ENCODE measurements at regions not wholly inside any gene's neighbourhood (a gene's known extent, or its start where the extent isn't known, plus 50 kb on each side); places are given as distances from the start of the nearest gene placed in this dataset.

DNA sequence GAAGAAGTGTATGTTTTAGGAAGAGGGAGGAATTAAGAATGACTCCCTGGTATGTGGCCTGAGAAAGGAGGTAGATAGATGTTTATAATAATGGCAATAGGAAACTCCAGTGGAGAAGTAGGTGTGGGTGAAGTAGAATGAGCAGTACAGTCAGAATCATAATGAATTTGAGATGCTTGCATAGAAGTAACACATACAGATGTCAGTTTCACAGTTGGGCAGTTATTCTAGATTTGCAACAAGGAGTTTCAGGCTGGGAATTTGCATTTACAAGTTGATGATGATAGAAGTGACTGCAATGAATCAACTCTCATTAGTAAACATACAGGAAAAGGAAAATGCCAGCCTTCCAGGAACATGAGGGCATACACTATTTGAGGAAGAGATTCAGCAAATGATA is 149.0 kb downstream of the SLITRK1 start:
- intact Hi-C loops (cut with DNase I), result no loop called here
- no peaks in the 10 kb centered on the region for H3K36me3 ChIP-seq
- DNase-seq, result no peak
- no peaks in the 10 kb centered on the region for H3K9me3 ChIP-seq
- TF ChIP-seq POLR2AphosphoS5 (IDR thresholded peaks at IDR 0.05) (no peak), EP300 (IDR thresholded peaks at IDR 0.05) (no peak), POLR2A (IDR thresholded peaks at IDR 0.05) (no peak)
- TF ChIP-seq, protein P1, sequence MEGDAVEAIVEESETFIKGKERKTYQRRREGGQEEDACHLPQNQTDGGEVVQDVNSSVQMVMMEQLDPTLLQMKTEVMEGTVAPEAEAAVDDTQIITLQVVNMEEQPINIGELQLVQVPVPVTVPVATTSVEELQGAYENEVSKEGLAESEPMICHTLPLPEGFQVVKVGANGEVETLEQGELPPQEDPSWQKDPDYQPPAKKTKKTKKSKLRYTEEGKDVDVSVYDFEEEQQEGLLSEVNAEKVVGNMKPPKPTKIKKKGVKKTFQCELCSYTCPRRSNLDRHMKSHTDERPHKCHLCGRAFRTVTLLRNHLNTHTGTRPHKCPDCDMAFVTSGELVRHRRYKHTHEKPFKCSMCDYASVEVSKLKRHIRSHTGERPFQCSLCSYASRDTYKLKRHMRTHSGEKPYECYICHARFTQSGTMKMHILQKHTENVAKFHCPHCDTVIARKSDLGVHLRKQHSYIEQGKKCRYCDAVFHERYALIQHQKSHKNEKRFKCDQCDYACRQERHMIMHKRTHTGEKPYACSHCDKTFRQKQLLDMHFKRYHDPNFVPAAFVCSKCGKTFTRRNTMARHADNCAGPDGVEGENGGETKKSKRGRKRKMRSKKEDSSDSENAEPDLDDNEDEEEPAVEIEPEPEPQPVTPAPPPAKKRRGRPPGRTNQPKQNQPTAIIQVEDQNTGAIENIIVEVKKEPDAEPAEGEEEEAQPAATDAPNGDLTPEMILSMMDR (IDR thresholded peaks at IDR 0.05), result no peak
- no peaks in the 10 kb centered on the region for H3K4me1 ChIP-seq
- no peaks in the 10 kb centered on the region for H3K27me3 ChIP-seq
- H3K4me3 ChIP-seq, result no peak overlapping the region
- H3K27ac ChIP-seq, result no peak overlapping the region

DNA sequence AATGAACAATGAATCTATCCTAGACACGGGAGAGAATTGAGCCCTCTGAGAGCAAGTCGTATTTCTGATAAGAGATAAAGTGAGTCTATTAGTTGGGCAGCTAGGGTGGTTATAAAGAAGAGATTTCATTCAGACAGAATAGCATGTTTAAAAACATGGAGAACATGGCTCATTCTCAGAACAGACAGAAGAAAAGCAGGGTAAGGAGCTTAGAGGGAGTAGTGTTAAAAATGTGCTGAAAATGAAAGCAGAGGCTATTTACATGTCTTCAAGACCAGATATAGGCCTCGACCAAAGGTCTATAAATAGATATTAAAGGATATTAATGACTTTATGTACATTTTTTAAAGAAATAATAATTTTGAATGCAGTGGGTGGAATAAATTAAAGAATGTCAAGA is 149.5 kb downstream of the SLITRK1 start:
- Histone ChIP-seq H3K4me1 (no peaks in the 10 kb centered on the region), H3K4me3 (no peak overlapping the region), H3K27me3 (no peaks in the 10 kb centered on the region), H3K9me3 (no peaks in the 10 kb centered on the region), H3K36me3 (no peaks in the 10 kb centered on the region), H3K27ac (no peak overlapping the region)
- intact Hi-C loops (cut with DNase I), result no loop called here
- DNase-seq, result no peak
- 52 to 74% methylated on average over 3 of the region's 3 CpGs for WGBS, 2 donors
- TF ChIP-seq EP300 (IDR thresholded peaks at IDR 0.05) (no peak), POLR2AphosphoS5 (IDR thresholded peaks at IDR 0.05) (no peak), POLR2A (IDR thresholded peaks at IDR 0.05) (no peak)
- TF ChIP-seq, protein P1 (IDR thresholded peaks at IDR 0.05), result no peak

DNA sequence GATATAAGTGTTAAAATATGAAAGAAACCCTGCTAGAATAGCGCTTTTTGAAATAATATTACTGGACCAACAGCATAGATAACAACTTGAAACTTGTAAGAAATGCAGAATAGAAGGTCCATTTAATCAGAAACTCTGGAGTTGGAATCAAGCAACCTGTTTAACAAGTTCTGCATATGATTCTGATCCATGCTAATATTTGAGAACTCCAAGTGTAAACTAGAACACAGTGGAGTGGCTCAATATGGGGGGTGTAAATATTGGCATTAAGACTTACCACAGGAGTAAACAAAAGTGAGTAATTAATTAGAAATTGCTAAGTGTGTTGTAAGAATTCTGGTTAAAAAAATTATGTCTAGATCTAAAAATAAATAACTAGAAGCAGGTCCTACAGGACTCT is 151.2 kb downstream of the SLITRK1 start:
- Histone ChIP-seq H3K36me3 (no peaks in the 10 kb centered on the region), H3K27me3 (no peaks in the 10 kb centered on the region), H3K4me3 (no peak overlapping the region), H3K4me1 (no peaks in the 10 kb centered on the region), H3K27ac (no peak overlapping the region), H3K9me3 (no peaks in the 10 kb centered on the region)
- 68 to 88% methylated on average over 1 of the region's 1 CpG for WGBS, 2 donors
- DNase-seq, result no peak
- intact Hi-C loops (cut with DNase I), result no loop called here
- no peak for TF ChIP-seq EP300 (IDR thresholded peaks at IDR 0.05)
- TF ChIP-seq, protein P1 (IDR thresholded peaks at IDR 0.05), result no peak
- no peak for TF ChIP-seq POLR2A (IDR thresholded peaks at IDR 0.05)

DNA sequence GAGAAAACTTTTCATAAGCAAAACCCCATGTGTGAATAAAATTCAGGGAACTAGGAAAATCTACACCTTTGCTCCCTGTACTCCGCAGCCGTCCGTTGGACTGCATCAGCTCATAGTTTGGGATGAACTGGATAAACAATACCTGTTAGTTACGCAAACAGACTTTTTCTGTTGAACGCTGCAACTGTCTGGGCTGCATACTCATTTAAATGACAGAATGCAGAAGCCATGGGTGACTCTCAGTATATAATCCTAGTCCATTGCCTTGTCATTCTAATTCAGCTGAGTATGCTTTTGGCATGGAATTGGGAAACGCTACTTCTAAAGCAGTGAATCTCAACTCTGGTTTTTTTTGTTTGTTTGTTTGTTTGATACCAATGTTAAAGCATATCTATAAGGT is 151.6 kb downstream of the SLITRK1 start:
- no peak for DNase-seq
- no peaks in the 10 kb centered on the region for H3K36me3 ChIP-seq
- no peak overlapping the region for H3K27ac ChIP-seq
- WGBS, 2 donors, result 68 to 84% methylated on average over 6 of the region's 6 CpGs
- H3K4me1 ChIP-seq, result no peaks in the 10 kb centered on the region
- no peak for TF ChIP-seq POLR2A (IDR thresholded peaks at IDR 0.05)
- no peak for TF ChIP-seq POLR2AphosphoS5 (IDR thresholded peaks at IDR 0.05)
- TF ChIP-seq EP300 (IDR thresholded peaks at IDR 0.05), result no peak
- TF ChIP-seq, protein P1 (IDR thresholded peaks at IDR 0.05), result no peak
- intact Hi-C loops (cut with DNase I), result no loop called here
- no peaks in the 10 kb centered on the region for H3K9me3 ChIP-seq
- no peak overlapping the region for H3K4me3 ChIP-seq
- H3K27me3 ChIP-seq, result no peaks in the 10 kb centered on the region

DNA sequence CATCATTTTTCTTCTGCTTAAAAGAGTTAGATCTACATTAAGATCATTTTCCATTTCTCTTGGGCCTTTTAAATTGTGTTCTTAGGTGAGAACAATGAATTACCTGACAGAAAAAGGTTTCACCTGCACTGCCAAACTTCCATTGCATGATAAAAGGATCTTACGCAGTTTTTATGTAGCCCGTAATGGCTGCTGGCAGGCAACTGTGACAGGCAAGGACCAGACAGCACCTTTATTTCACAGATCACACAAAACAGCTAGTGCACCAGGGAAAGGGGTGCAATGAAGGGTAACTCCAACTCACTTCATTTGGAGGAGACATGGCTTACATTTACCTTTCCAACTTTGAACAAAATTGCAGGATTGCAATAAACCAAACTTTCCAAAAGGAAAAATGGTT is 159.8 kb downstream of the SLITRK1 start:
- Histone ChIP-seq H3K4me3 (no peak overlapping the region), H3K36me3 (no peaks in the 10 kb centered on the region), H3K4me1 (no peaks in the 10 kb centered on the region), H3K27ac (no peak overlapping the region), H3K27me3 (no peaks in the 10 kb centered on the region), H3K9me3 (no peaks in the 10 kb centered on the region)
- intact Hi-C loops (cut with DNase I), result no loop called here
- TF ChIP-seq POLR2AphosphoS5 (IDR thresholded peaks at IDR 0.05) (no peak), POLR2A (IDR thresholded peaks at IDR 0.05) (no peak), EP300 (IDR thresholded peaks at IDR 0.05) (no peak)
- TF ChIP-seq, protein P1 (IDR thresholded peaks at IDR 0.05), result no peak
- no peak for DNase-seq
- 83 to 87% methylated on average over 2 of the region's 2 CpGs for whole genome bisulfite sequencing, 2 donors

Measured in sigmoid colon (tissue), 6 donors.